ENCODE measurements at regions not wholly inside any gene's neighbourhood (a gene's known extent, or its start where the extent isn't known, plus 50 kb on each side); places are given as distances from the start of the nearest gene placed in this dataset.

GRCh38 chr1:67634396-67634935 is 50.5 kb upstream of the GADD45A start:
- POLR2A ChIA-PET: no interaction called here
- H3K27ac Mint-ChIP-seq: no peak overlapping the region
- no peak for DNase-seq
- H3K9me3 Mint-ChIP-seq: no peaks in the 10 kb centered on the region
- H3K27me3 Mint-ChIP-seq: no peaks in the 10 kb centered on the region
- no peak overlapping the region for H3K4me3 Mint-ChIP-seq
- CTCF ChIA-PET: interaction anchor here (1.2 kb wide), 1 partner anchor 126 kb away, joined by 4 read pairs; no protein-coding TSS in a partner anchor
- peaks cover 10% of the 10 kb centered on the region for H3K4me1 Mint-ChIP-seq
- H3K36me3 Mint-ChIP-seq (ENCODE audit: low read depth): no peaks in the 10 kb centered on the region

GRCh38 chr1:67635055-67635809 is 49.8 kb upstream of the GADD45A start:
- H3K4me3 Mint-ChIP-seq: no peak overlapping the region
- no peaks in the 10 kb centered on the region for H3K36me3 Mint-ChIP-seq (ENCODE audit: low read depth)
- POLR2A ChIA-PET: no interaction called here
- CTCF ChIA-PET: no interaction called here
- H3K27ac Mint-ChIP-seq: no peak overlapping the region
- H3K4me1 Mint-ChIP-seq: peaks cover 10% of the 10 kb centered on the region
- DNase-seq: no peak
- H3K9me3 Mint-ChIP-seq: no peaks in the 10 kb centered on the region
- no peaks in the 10 kb centered on the region for H3K27me3 Mint-ChIP-seq

Data from activated CD4-positive, alpha-beta memory T cell treated with anti-CD3 and anti-CD28 coated beads, Interleukin-2, amount 10 ng/mL, durations not matched to agents 7 days and 5 days (primary cell).